CD14-positive monocyte (primary cell): ENCODE measurements at regions not wholly inside any gene's neighbourhood (a gene's known extent, or its start where the extent isn't known, plus 50 kb on each side); places are given as distances from the start of the nearest gene placed in this dataset.

Source experiments
- DNase-seq, 3 donors: peaks; one replicate each; pipeline ENCODE4 v3.0.0-alpha.2; 2011 to 2022
- H2AFZ ChIP-seq: 2 replicates; pipeline ENCODE4 v1.6.0; 2012; ENCODE audit warnings: mild to moderate bottlenecking, low read depth, low read length, inconsistent platforms; ENCODE audit not compliant: insufficient read depth, poor library complexity, severe bottlenecking
- H3K27ac ChIP-seq, 2 donors: 1 replicate in 1 of 2; 2 replicates in 1 of 2; pipeline ENCODE4 v1.5.1; 2012 to 2013; ENCODE audit warnings: low read length in 2 of 2, control low read depth in 1 of 2, inconsistent platforms in 1 of 2, low read depth in 1 of 2, mild to moderate bottlenecking in 1 of 2
- H3K27me3 ChIP-seq, 2 donors: one replicate each; pipeline versions ENCODE4 v1.6.0 to v1.6.1; 2011 to 2013; ENCODE audit warnings: low read length in 2 of 2; ENCODE audit not compliant: control insufficient read depth in 2 of 2, insufficient read depth in 2 of 2
- H3K36me3 ChIP-seq, 2 donors: replicated peaks in 1 of 2; 1 replicate in 1 of 2; 2 replicates in 1 of 2; pipeline versions ENCODE4 v1.5.1 to v1.6.1; 2012 to 2013; ENCODE audit warnings: low read length in 2 of 2, control low read depth in 1 of 2, inconsistent platforms in 1 of 2, mild to moderate bottlenecking in 1 of 2; ENCODE audit not compliant: insufficient read depth in 2 of 2, control insufficient read depth in 1 of 2
- H3K4me1 ChIP-seq, 2 donors: 1 replicate in 1 of 2; 2 replicates in 1 of 2; pipeline versions ENCODE4 v1.5.1 to v1.6.1; 2012 to 2013; ENCODE audit warnings: low read length in 2 of 2, control low read depth in 1 of 2, inconsistent platforms in 1 of 2, mild to moderate bottlenecking in 1 of 2, moderate library complexity in 1 of 2; ENCODE audit not compliant: insufficient read depth in 2 of 2, control insufficient read depth in 1 of 2
- H3K4me2 ChIP-seq: replicated peaks from 2 replicates; pipeline ENCODE3; 2012; ENCODE audit warnings: low read length, moderate library complexity, mild to moderate bottlenecking; ENCODE audit not compliant: poor library complexity, severe bottlenecking; ENCODE audit errors: extremely low read depth
- H3K4me3 ChIP-seq, 3 experiments: fragments of 200-600 bp in 1 of 3; sonication (generic) in 1 of 3; replicated peaks in 1 of 3; 1 replicate in 2 of 3; 2 replicates in 1 of 3; pipeline ENCODE4 v1.5.1; 2011 to 2013; ENCODE audit warnings: low read length in 3 of 3, mild to moderate bottlenecking in 3 of 3, control low read depth in 2 of 3, low read depth in 2 of 3, inconsistent platforms in 1 of 3, moderate library complexity in 1 of 3
- H3K79me2 ChIP-seq: 2 replicates; pipeline ENCODE4 v1.6.0; 2012; ENCODE audit warnings: mild to moderate bottlenecking, control low read depth, inconsistent platforms, low read length, moderate library complexity; ENCODE audit not compliant: insufficient read depth
- H3K9ac ChIP-seq: 2 replicates; pipeline ENCODE4 v1.6.0; 2017; ENCODE audit warnings: low read length, mild to moderate bottlenecking; ENCODE audit not compliant: insufficient read depth, poor library complexity, severe bottlenecking
- H3K9me3 ChIP-seq, 2 donors: replicated peaks in 1 of 2; 1 replicate in 1 of 2; 2 replicates in 1 of 2; pipeline versions ENCODE4 v1.5.1 to v1.6.1; 2012 to 2013; ENCODE audit warnings: low read length in 2 of 2, control low read depth in 1 of 2; ENCODE audit not compliant: control insufficient read depth in 1 of 2, insufficient read depth in 1 of 2
- H4K20me1 ChIP-seq: 2 replicates; pipeline ENCODE4 v1.6.0; 2012; ENCODE audit warnings: mild to moderate bottlenecking, low read length, control low read depth, moderate library complexity; ENCODE audit not compliant: insufficient read depth
- H3K27ac Mint-ChIP-seq, 7 donors: one replicate each; pipeline ENCODE4 v1.8.0; 2020; ENCODE audit warnings: mild to moderate bottlenecking in 7 of 7, mixed read lengths in 7 of 7, moderate library complexity in 6 of 7, inconsistent platforms in 2 of 7
- H3K27me3 Mint-ChIP-seq, 3 donors: one replicate each; pipeline ENCODE4 v1.8.0; 2021 to 2022; ENCODE audit warnings: low read depth in 3 of 3, mild to moderate bottlenecking in 3 of 3, mixed read lengths in 3 of 3, moderate library complexity in 3 of 3, inconsistent platforms in 1 of 3
- H3K36me3 Mint-ChIP-seq, 2 donors: one replicate each; pipeline ENCODE4 v1.8.0; 2020; ENCODE audit warnings: mixed read lengths in 2 of 2, inconsistent platforms in 1 of 2, mild to moderate bottlenecking in 1 of 2
- H3K4me1 Mint-ChIP-seq: one replicate; pipeline ENCODE4 v1.8.0; 2020; ENCODE audit warnings: mild to moderate bottlenecking, mixed read lengths
- H3K4me3 Mint-ChIP-seq, 2 donors: one replicate each; pipeline ENCODE4 v1.8.0; 2020; ENCODE audit warnings: mild to moderate bottlenecking in 2 of 2, mixed read lengths in 2 of 2, moderate library complexity in 1 of 2
- H3K9me3 Mint-ChIP-seq, 7 donors: one replicate each; pipeline ENCODE4 v1.8.0; 2020 to 2022; ENCODE audit warnings: mixed read lengths in 7 of 7, mild to moderate bottlenecking in 6 of 7, moderate library complexity in 6 of 7, inconsistent platforms in 2 of 7
- CTCF ChIP-seq: fragments of 200-600 bp; IDR thresholded peaks from one replicate; pipeline ENCODE4 v1.8.0; 2022; ENCODE audit warnings: antibody characterized with exemption, mild to moderate bottlenecking
- WGBS: methylation state at CpG from one replicate; pipeline ENCODE4 v1.1.5; 2013; ENCODE audit warnings: missing lambda C conversion rate; ENCODE audit not compliant: insufficient coverage; 5-methylcytosine and 5-hydroxymethylcytosine counted together
- intact Hi-C, 2 donors: fragments of 100-400 bp; cut with micrococcal nuclease; formaldehyde crosslinking; loops; one replicate each; pipeline versions ENCODE4 v1.15.0 to v1.15.1; 2023

- H3K9me3 Mint-ChIP-seq = peaks cover 0 to 5% (median 0%) of the 10 kb centered on the region in 7 donors
- no peaks in the 10 kb centered on the region for H3K27me3 ChIP-seq
- H3K4me3 ChIP-seq = no peak overlapping the region
Measured at GRCh38 chr10:107701943-107702342, 537.4 kb upstream of the SORCS1 start.

DNA sequence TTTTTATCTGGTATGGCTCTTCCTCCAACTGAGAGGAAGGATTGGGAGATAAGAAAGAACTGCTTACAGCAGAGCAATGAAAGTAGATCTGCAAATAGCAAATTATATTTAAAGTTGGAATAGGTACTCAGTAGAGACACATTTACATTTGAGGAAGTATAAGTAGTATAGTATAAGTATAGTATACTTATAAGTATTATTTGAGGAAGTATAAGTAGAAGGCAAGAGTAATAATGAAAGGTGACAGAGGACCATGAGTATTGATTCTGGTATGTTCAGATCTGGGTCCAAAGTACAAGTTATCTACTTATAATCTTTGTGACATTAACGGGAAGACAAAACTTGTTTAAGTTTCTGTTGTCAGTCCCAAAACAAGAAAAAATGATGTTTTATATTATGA lies 527.6 kb upstream of the SORCS1 start:
- H3K27me3 ChIP-seq = no peaks in the 10 kb centered on the region

More at GRCh38 chr10:107701943-107702342, 537.4 kb upstream of the SORCS1 start:
- Histone ChIP-seq H3K27ac (no peak overlapping the region), H3K9ac (no peak overlapping the region), H3K4me1 (no peaks in the 10 kb centered on the region), H3K79me2 (peaks cover 10% of the 10 kb centered on the region), H2AFZ (no peak overlapping the region), H3K4me2 (no peak overlapping the region), H4K20me1 (no peaks in the 10 kb centered on the region), H3K9me3 (no peaks in the 10 kb centered on the region), H3K36me3 (peaks cover 52 to 59% of the 10 kb centered on the region in 2 donors)
- no peak for TF ChIP-seq CTCF
- intact Hi-C loops = no loop called here
- DNase-seq = no peak
- Mint-ChIP-seq H3K4me3 (no peak overlapping the region), H3K27me3 (peaks cover 0 to 1% (median 0%) of the 10 kb centered on the region in 3 donors), H3K4me1 (peaks cover 13% of the 10 kb centered on the region), H3K27ac (no peak overlapping the region), H3K36me3 (peaks cover 51 to 59% of the 10 kb centered on the region in 2 donors)

More for the DNA sequence above, 527.6 kb upstream of the SORCS1 start:
- H3K36me3 Mint-ChIP-seq = peaks cover 12 to 14% of the 10 kb centered on the region in 2 donors
- H3K9me3 ChIP-seq = no peaks in the 10 kb centered on the region
- H2AFZ ChIP-seq = no peak overlapping the region
- peaks cover 47 to 62% of the 10 kb centered on the region in 2 donors for H3K4me1 ChIP-seq
- peak overlapping the region in 3 of 7 donors; percentile 30 to 56 (median 46) for H3K27ac Mint-ChIP-seq
- no peak overlapping the region for H3K4me2 ChIP-seq
- peak overlapping the region in 1 of 2 donors; percentile 26 for H3K4me3 Mint-ChIP-seq
- intact Hi-C loops = loop anchor here in 1 of 2 donors (5.0 kb wide), 1 partner anchor 75 kb away; no protein-coding TSS in a partner anchor
- H3K27ac ChIP-seq = no peak overlapping the region
- H3K4me1 Mint-ChIP-seq = peaks cover 62% of the 10 kb centered on the region
- peak; percentile 11 to 45 (median 34) for DNase-seq
- H3K79me2 ChIP-seq = peaks cover 63% of the 10 kb centered on the region
- H3K9me3 Mint-ChIP-seq = peaks cover 0 to 3% (median 0%) of the 10 kb centered on the region in 7 donors
- H3K27me3 Mint-ChIP-seq = peaks cover 0 to 3% (median 0%) of the 10 kb centered on the region in 3 donors
- no CpG with 5 or more reads among the region's 1 CpG for WGBS
- H3K36me3 ChIP-seq = no peaks in the 10 kb centered on the region
- peak overlapping the region in 1 of 3 experiments; percentile 24 for H3K4me3 ChIP-seq
- no peak for TF ChIP-seq CTCF
- H4K20me1 ChIP-seq = no peaks in the 10 kb centered on the region
- no peak overlapping the region for H3K9ac ChIP-seq
